ENCODE measurements at regions not wholly inside any gene's neighbourhood (a gene's known extent, or its start where the extent isn't known, plus 50 kb on each side); places are given as distances from the start of the nearest gene placed in this dataset.

GRCh38 chr7:89401099-89401498, 605.6 kb upstream of the TEX47 start:
- TF ChIP-seq POLR2A (IDR thresholded peaks at IDR 0.05; ENCODE audit: low read depth, low read length), result no peak
- DNase-seq (ENCODE audit: insufficient read length, low spot score) (no peak), FAIRE-seq (no peak)

DNA sequence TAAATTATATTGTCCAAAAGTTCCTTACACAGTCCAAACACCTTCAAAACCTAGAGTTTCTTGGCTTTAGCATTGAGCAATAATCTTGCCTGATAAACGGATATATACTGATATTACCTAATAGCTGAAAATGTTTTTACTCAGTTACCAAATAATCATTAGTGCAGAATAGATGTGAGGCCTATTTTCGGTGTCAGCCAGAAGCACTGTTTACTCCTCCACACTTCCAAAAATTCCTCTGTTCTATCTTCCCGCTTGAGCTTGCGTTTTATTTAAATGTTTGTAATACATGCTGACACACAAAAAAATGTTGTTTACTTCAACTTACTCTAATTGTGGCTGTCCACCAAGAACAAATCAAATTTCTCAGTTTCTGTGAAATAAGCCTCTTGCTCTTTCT, 606.2 kb upstream of the TEX47 start:
- DNase-seq (ENCODE audit: insufficient read length, low spot score), result no peak
- no peak for FAIRE-seq
- TF ChIP-seq POLR2A (IDR thresholded peaks at IDR 0.05; ENCODE audit: low read depth, low read length), result no peak

GRCh38 chr7:89451911-89452310, 656.4 kb upstream of the TEX47 start:
- FAIRE-seq, result no peak
- TF ChIP-seq POLR2A (IDR thresholded peaks at IDR 0.05; ENCODE audit: low read depth, low read length), result no peak
- DNase-seq (ENCODE audit: insufficient read length, low spot score), result no peak

GRCh38 chr7:89456556-89456955, 661.0 kb upstream of the TEX47 start:
- DNase-seq (ENCODE audit: insufficient read length, low spot score) (no peak), FAIRE-seq (no peak)
- TF ChIP-seq POLR2A (IDR thresholded peaks at IDR 0.05; ENCODE audit: low read depth, low read length), result no peak

- no peak for FAIRE-seq
- no peak for DNase-seq (ENCODE audit: insufficient read length, low spot score)
- TF ChIP-seq POLR2A (IDR thresholded peaks at IDR 0.05; ENCODE audit: low read depth, low read length), result no peak
These were observed 662.6 kb upstream of the TEX47 start for GRCh38 chr7:89458114-89458513.

- TF ChIP-seq POLR2A (IDR thresholded peaks at IDR 0.05; ENCODE audit: low read depth, low read length), result no peak
- no peak for DNase-seq (ENCODE audit: insufficient read length, low spot score)
- no peak for FAIRE-seq
These were observed 678.9 kb upstream of the TEX47 start for GRCh38 chr7:89474456-89474855.

- no peak for FAIRE-seq
- no peak for DNase-seq (ENCODE audit: insufficient read length, low spot score)
- TF ChIP-seq POLR2A (IDR thresholded peaks at IDR 0.05; ENCODE audit: low read depth, low read length), result no peak
These were observed 676.3 kb upstream of the STEAP1 start for GRCh38 chr7:89477991-89478390.

GRCh38 chr7:89495704-89496103, 658.6 kb upstream of the STEAP1 start:
- FAIRE-seq (no peak), DNase-seq (ENCODE audit: insufficient read length, low spot score) (no peak)

GRCh38 chr7:89500084-89500483, 654.2 kb upstream of the STEAP1 start:
- DNase-seq (ENCODE audit: insufficient read length, low spot score) (no peak), FAIRE-seq (no peak)
- TF ChIP-seq POLR2A (IDR thresholded peaks at IDR 0.05; ENCODE audit: low read depth, low read length), result no peak

More at GRCh38 chr7:89495704-89496103, 658.6 kb upstream of the STEAP1 start:
- no peak for TF ChIP-seq POLR2A (IDR thresholded peaks at IDR 0.05; ENCODE audit: low read depth, low read length)

GRCh38 chr7:89503281-89503680, 651.0 kb upstream of the STEAP1 start:
- TF ChIP-seq POLR2A (IDR thresholded peaks at IDR 0.05; ENCODE audit: low read depth, low read length), result no peak
- DNase-seq (ENCODE audit: insufficient read length, low spot score) (no peak), FAIRE-seq (no peak)

DNA sequence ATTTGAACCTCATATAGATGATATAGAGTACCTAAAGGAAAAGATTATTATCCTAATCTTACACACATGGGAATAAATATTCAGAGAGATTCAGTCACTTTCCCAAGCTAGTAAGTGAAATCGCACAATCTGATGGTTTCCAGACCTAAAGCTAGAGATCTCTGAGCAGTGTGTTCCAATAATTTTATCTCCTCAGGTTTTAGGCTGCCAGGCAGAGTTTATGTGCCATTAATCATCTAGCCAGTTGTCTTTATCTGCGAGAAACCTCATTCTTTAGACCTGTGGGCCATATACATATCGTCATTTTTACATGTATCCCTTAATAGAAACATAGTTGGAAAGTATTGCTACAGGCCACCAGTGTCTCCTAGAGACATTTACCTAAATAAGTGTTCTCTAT, 647.2 kb upstream of the STEAP1 start:
- FAIRE-seq (no peak), DNase-seq (ENCODE audit: insufficient read length, low spot score) (no peak)

GRCh38 chr7:89511900-89512299, 642.4 kb upstream of the STEAP1 start:
- DNase-seq (ENCODE audit: insufficient read length, low spot score) (no peak), FAIRE-seq (no peak)
- TF ChIP-seq POLR2A (IDR thresholded peaks at IDR 0.05; ENCODE audit: low read depth, low read length), result no peak

More for the DNA sequence above, 647.2 kb upstream of the STEAP1 start:
- no peak for TF ChIP-seq POLR2A (IDR thresholded peaks at IDR 0.05; ENCODE audit: low read depth, low read length)

- FAIRE-seq, result no peak
- TF ChIP-seq POLR2A (IDR thresholded peaks at IDR 0.05; ENCODE audit: low read depth, low read length), result no peak
- DNase-seq (ENCODE audit: insufficient read length, low spot score), result no peak
These were observed 639.3 kb upstream of the STEAP1 start for GRCh38 chr7:89514970-89515369.

DNA sequence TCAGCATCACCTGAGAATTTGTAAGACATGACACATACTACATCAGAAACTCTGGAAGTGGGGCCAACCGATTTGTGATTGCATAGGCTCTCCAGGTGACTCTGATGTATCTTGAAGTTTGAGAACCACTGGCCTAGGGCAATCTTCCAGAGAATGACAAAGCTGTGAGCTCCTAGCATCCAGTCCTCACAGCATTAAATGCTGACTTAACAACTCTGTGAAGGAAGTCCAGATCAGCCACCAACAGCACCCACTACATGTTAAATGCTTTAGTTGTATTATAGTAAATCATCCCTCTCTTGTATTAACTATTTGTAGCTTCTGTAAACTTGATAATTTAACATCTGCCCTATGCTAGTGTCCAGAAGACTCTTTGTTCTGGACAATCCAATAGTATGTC, 636.5 kb upstream of the STEAP1 start:
- DNase-seq (ENCODE audit: insufficient read length, low spot score) (no peak), FAIRE-seq (no peak)
- no peak for TF ChIP-seq POLR2A (IDR thresholded peaks at IDR 0.05; ENCODE audit: low read depth, low read length)

- no peak for TF ChIP-seq POLR2A (IDR thresholded peaks at IDR 0.05; ENCODE audit: low read depth, low read length)
- DNase-seq (ENCODE audit: insufficient read length, low spot score) (no peak), FAIRE-seq (no peak)
These were observed 604.5 kb upstream of the STEAP1 start for GRCh38 chr7:89549768-89550167.

- TF ChIP-seq POLR2A (IDR thresholded peaks at IDR 0.05; ENCODE audit: low read depth, low read length), result no peak
- no peak for DNase-seq (ENCODE audit: insufficient read length, low spot score)
- FAIRE-seq, result no peak
These were observed 600.1 kb upstream of the STEAP1 start for GRCh38 chr7:89554209-89554608.

Data from H54 (cell line).